A549 (cell line): ENCODE measurements at regions not wholly inside any gene's neighbourhood (a gene's known extent, or its start where the extent isn't known, plus 50 kb on each side); places are given as distances from the start of the nearest gene placed in this dataset.
"Not testable (repeated sequence)": the region's sequence is repeated elsewhere in the genome, so short reads cannot be mapped to it uniquely, and the experiment has no call there.

Experiments used
- ATAC-seq, 2 experiments: fragments of 200-7000 bp in 1 of 2; fragments of >200 bp in 1 of 2; cut with Nextera tagmentation in 1 of 2; cut with Tn5 transposase in 1 of 2; 3 replicates each; pipeline versions ENCODE4 v1.8.0 to v1.9.1; 2018 to 2020; ENCODE audit warnings: mild to moderate bottlenecking in 1 of 2, moderate library complexity in 1 of 2
- CTCF ChIA-PET: fragments of 300-600 bp; sonication (Branson Sonifier 250); formaldehyde crosslinking; extraction: SDS; loops from one replicate; lab custom pipeline; 2021; ENCODE audit warnings: antibody characterized with exemption, inconsistent platforms; lab: Yijun Ruan, JAX
- POLR2A ChIA-PET: fragments of 350-600 bp; formaldehyde crosslinking; extraction: SDS; loops from one replicate; lab custom pipeline; 2021; ENCODE audit warnings: antibody characterized with exemption, inconsistent platforms; lab: Yijun Ruan, JAX
- DNase-seq, 2 experiments: peaks; one replicate each; pipeline versions ENCODE4 v3.0.0 to v3.0.0-alpha.2; 2011 to 2016; ENCODE audit warnings: low read depth in 1 of 2, low spot score in 1 of 2
- FAIRE-seq: peaks from 2 replicates; lab custom pipeline; 2011; peaks lifted over from hg19 to GRCh38; lab: Jason Lieb, UNC
- H3K27ac ChIP-seq, 2 experiments: fragments of >200 bp; sonication (Bioruptor Twin); formaldehyde crosslinking; 3 replicates each; pipeline ENCODE4 v1.5.1; 2016 to 2017
- H3K4me1 ChIP-seq: fragments of >200 bp; sonication (Bioruptor Twin); formaldehyde crosslinking; 3 replicates; pipeline ENCODE4 v1.6.1; 2016
- H3K4me2 ChIP-seq: fragments of >200 bp; sonication (Bioruptor Twin); formaldehyde crosslinking; 3 replicates; pipeline ENCODE4 v1.6.1; 2016
- H3K4me3 ChIP-seq: fragments of >200 bp; sonication (Bioruptor Twin); formaldehyde crosslinking; 3 replicates; pipeline ENCODE4 v1.5.1; 2016
- H3K9me3 ChIP-seq: fragments of >200 bp; sonication (Bioruptor Twin); formaldehyde crosslinking; 3 replicates; pipeline ENCODE4 v1.6.1; 2016
- BCL3 ChIP-seq: fragments of >200 bp; sonication (Bioruptor Twin); formaldehyde crosslinking; IDR thresholded peaks from 3 replicates; pipeline ENCODE4 v1.6.1; 2016
- BHLHE40 ChIP-seq: IDR thresholded peaks from 2 replicates; pipeline ENCODE4 v1.6.1; 2012; ENCODE audit warnings: low read depth, low read length, inconsistent platforms
- CBX8 ChIP-seq: fragments of 200-600 bp; sonication (generic); IDR thresholded peaks from 2 replicates; pipeline ENCODE4 v1.6.1; 2016
- CHD2 ChIP-seq: fragments of 150-350 bp; IDR thresholded peaks from 2 replicates; pipeline ENCODE4 v1.6.1; 2014; ENCODE audit warnings: low read length; ENCODE audit not compliant: partially characterized antibody
- CHD4 ChIP-seq: fragments of 200-600 bp; sonication (generic); IDR thresholded peaks from 2 replicates; pipeline ENCODE4 v1.6.1; 2016; ENCODE audit warnings: antibody characterized with exemption, mild to moderate bottlenecking, borderline replicate concordance
- FOSB ChIP-seq: fragments of 250-450 bp; sonication (Bioruptor Pico); IDR thresholded peaks from 2 replicates; pipeline ENCODE4 v1.5.0; 2020; ENCODE audit warnings: mild to moderate bottlenecking, moderate library complexity
- FOSL2 ChIP-seq, 2 experiments: fragments of 450-650 bp in 1 of 2; fragments of >200 bp in 1 of 2; sonication (Bioruptor Twin) in 1 of 2; formaldehyde crosslinking; IDR thresholded peaks; 2 replicates each; pipeline versions ENCODE4 v1.5.0 to v1.6.1; 2016 to 2020; ENCODE audit warnings: mild to moderate bottlenecking in 1 of 2, moderate library complexity in 1 of 2
- FOXS1 ChIP-seq: fragments of 250-450 bp; sonication (Bioruptor Pico); IDR thresholded peaks from 2 replicates; pipeline ENCODE4 v1.5.0; 2020; ENCODE audit warnings: mild to moderate bottlenecking, moderate library complexity
- HDAC2 ChIP-seq: fragments of 200-600 bp; sonication (generic); IDR thresholded peaks from 2 replicates; pipeline ENCODE4 v1.6.1; 2016
- HEYL ChIP-seq: fragments of 250-450 bp; sonication (Bioruptor Pico); IDR thresholded peaks from 2 replicates; pipeline ENCODE4 v1.8.0; 2021; ENCODE audit warnings: mild to moderate bottlenecking, moderate library complexity
- HOXB13 ChIP-seq: fragments of 250-450 bp; sonication (Bioruptor Pico); IDR thresholded peaks from 2 replicates; pipeline ENCODE4 v1.5.0; 2020; ENCODE audit warnings: low read depth, mild to moderate bottlenecking, moderate library complexity
- JUN ChIP-seq, 2 experiments: fragments of >200 bp; sonication (Bioruptor Twin); formaldehyde crosslinking; IDR thresholded peaks; 2 replicates in 1 of 2; 3 replicates in 1 of 2; pipeline ENCODE4 v1.6.1; 2016 to 2017
- KDM5A ChIP-seq: fragments of 200-600 bp; sonication (generic); IDR thresholded peaks from 2 replicates; pipeline ENCODE4 v1.6.1; 2016; ENCODE audit warnings: antibody characterized with exemption, mild to moderate bottlenecking
- NR3C1 ChIP-seq: fragments of >200 bp; sonication (Bioruptor Twin); formaldehyde crosslinking; IDR thresholded peaks from 3 replicates; pipeline ENCODE4 v1.6.1; 2017
- POLR2AphosphoS2 ChIP-seq: conservative IDR thresholded peaks from 2 replicates; pipeline ENCODE4 v1.6.1; 2012; ENCODE audit warnings: low read length, improper control_type of control experiment, inconsistent platforms
- RAD21 ChIP-seq, 2 experiments: fragments of >200 bp in 1 of 2; sonication (Bioruptor Twin) in 1 of 2; formaldehyde crosslinking in 1 of 2; IDR thresholded peaks in 1 of 2; conservative IDR thresholded peaks in 1 of 2; 2 replicates in 1 of 2; 3 replicates in 1 of 2; pipeline ENCODE4 v1.6.1; 2012 to 2018; ENCODE audit warnings: inconsistent platforms in 1 of 2
- RFX5 ChIP-seq: fragments of 450-650 bp; IDR thresholded peaks from 2 replicates; pipeline ENCODE4 v1.7.1; 2014; ENCODE audit warnings: antibody characterized with exemption, mild to moderate bottlenecking, moderate library complexity
- RNF2 ChIP-seq: fragments of 200-600 bp; sonication (generic); IDR thresholded peaks from 2 replicates; pipeline ENCODE4 v1.6.1; 2016; ENCODE audit warnings: low read depth, mild to moderate bottlenecking, antibody characterized with exemption, moderate library complexity, borderline replicate concordance
- TFCP2L1 ChIP-seq: fragments of 250-450 bp; sonication (Bioruptor Pico); IDR thresholded peaks from 2 replicates; pipeline ENCODE4 v1.5.0; 2021; ENCODE audit warnings: mild to moderate bottlenecking
- TP53 ChIP-seq: fragments of 250-450 bp; sonication (Bioruptor Pico); IDR thresholded peaks from 2 replicates; pipeline ENCODE4 v1.5.0; 2021; ENCODE audit warnings: mild to moderate bottlenecking, moderate library complexity
- WGBS: methylation state at CpG from one replicate; pipeline ENCODE4 v1.1.6; 2017; ENCODE audit errors: missing lambda C conversion rate; 5-methylcytosine and 5-hydroxymethylcytosine counted together
- TF ChIP-seq, protein P1 (sequence below): fragments of >200 bp; sonication (Bioruptor Twin); formaldehyde crosslinking; IDR thresholded peaks from 2 replicates; pipeline ENCODE4 v1.6.1; 2016
- TF ChIP-seq, protein P2 (sequence below): IDR thresholded peaks from 2 replicates; pipeline ENCODE4 v1.6.1; 2012
- TF ChIP-seq, protein P3 (sequence below): fragments of 450-650 bp; IDR thresholded peaks from 2 replicates; pipeline ENCODE4 v1.6.1; 2014; ENCODE audit warnings: antibody characterized with exemption

GRCh38 chr11:130679247-130679646, 230.8 kb downstream of the ADAMTS15 start:
- ATAC-seq: no peak
- 54% methylated on average over 4 of the region's 4 CpGs for WGBS
- DNase-seq: peak in 1 of 2 experiments; percentile 1
- no peak for FAIRE-seq
- H3K4me2 ChIP-seq: no peak overlapping the region
- ChIA-PET CTCF (interaction anchor here (1.0 kb wide), 1 partner anchor 24 kb away, joined by 3 read pairs; no protein-coding TSS in a partner anchor), POLR2A (no interaction called here)
- H3K4me3 ChIP-seq: no peak overlapping the region
- peaks cover 20% of the 10 kb centered on the region for H3K9me3 ChIP-seq
- H3K4me1 ChIP-seq: no peaks in the 10 kb centered on the region
- H3K27ac ChIP-seq: no peak overlapping the region
- TF ChIP-seq TP53 (CRISPR knock-in tag) (no peak), CBX8 (no peak)
- TF ChIP-seq, all 56 proteins: peak for 0

DNA sequence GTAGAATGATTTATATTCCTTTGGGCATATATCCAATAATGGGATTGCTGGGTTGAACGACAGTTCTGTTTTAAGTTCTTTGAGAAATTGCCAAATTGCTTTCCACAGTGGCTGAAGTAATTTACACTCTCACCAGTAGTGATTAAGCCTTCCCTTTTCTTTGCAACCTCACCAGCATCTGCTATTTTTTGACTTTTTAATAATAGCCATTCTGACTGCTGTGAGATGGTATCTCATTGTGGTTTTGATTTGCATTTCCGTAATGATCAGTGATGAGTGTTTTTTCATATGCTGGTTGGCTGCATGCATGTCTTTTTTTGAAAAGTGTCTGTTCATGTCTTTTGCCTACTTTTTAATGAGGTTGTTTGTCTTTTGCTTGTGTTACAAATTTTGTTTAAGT, 233.8 kb downstream of the SNX19 start:
- H3K4me2 ChIP-seq, POLR2A ChIA-PET, CTCF ChIA-PET, DNase-seq, FAIRE-seq, H3K27ac ChIP-seq, H3K4me1 ChIP-seq, H3K4me3 ChIP-seq, ATAC-seq: not testable (repeated sequence)
- WGBS: 53% methylated on average over 2 of the region's 2 CpGs
- H3K9me3 ChIP-seq: peaks cover 20% of the 10 kb centered on the region

- Histone ChIP-seq H3K9me3 (no peaks in the 10 kb centered on the region), H3K27ac (no peak overlapping the region), H3K4me1 (no peaks in the 10 kb centered on the region), H3K4me3 (no peak overlapping the region), H3K4me2 (no peak overlapping the region)
- FAIRE-seq (no peak), ATAC-seq (no peak), DNase-seq (no peak)
- POLR2A ChIA-PET: no interaction called here
- no peak for TF ChIP-seq HEYL
- no peak for TF ChIP-seq TFCP2L1 (CRISPR knock-in tag)
- TF ChIP-seq, protein P1, sequence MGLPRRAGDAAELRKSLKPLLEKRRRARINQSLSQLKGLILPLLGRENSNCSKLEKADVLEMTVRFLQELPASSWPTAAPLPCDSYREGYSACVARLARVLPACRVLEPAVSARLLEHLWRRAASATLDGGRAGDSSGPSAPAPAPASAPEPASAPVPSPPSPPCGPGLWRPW: no peak
- no peak for TF ChIP-seq CHD2
- TF ChIP-seq BHLHE40: no peak
- no peak for TF ChIP-seq KDM5A
- TF ChIP-seq FOSB (CRISPR knock-in tag): no peak
- no peak for TF ChIP-seq CHD4
- TF ChIP-seq FOSL2 (IDR thresholded peaks at IDR 0.05): no peak
- no peak for TF ChIP-seq FOSL2 (CRISPR knock-in tag; IDR thresholded peaks at IDR 0.05)
- TF ChIP-seq, protein P2, sequence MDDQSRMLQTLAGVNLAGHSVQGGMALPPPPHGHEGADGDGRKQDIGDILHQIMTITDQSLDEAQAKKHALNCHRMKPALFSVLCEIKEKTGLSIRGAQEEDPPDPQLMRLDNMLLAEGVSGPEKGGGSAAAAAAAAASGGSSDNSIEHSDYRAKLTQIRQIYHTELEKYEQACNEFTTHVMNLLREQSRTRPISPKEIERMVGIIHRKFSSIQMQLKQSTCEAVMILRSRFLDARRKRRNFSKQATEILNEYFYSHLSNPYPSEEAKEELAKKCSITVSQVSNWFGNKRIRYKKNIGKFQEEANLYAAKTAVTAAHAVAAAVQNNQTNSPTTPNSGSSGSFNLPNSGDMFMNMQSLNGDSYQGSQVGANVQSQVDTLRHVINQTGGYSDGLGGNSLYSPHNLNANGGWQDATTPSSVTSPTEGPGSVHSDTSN: no peak
- TF ChIP-seq HOXB13 (CRISPR knock-in tag): no peak
- CTCF ChIA-PET: no interaction called here
- WGBS: 64% methylated on average over 4 of the region's 4 CpGs
These were observed 226.9 kb downstream of the SNX19 start for GRCh38 chr11:130689222-130689908.

DNA sequence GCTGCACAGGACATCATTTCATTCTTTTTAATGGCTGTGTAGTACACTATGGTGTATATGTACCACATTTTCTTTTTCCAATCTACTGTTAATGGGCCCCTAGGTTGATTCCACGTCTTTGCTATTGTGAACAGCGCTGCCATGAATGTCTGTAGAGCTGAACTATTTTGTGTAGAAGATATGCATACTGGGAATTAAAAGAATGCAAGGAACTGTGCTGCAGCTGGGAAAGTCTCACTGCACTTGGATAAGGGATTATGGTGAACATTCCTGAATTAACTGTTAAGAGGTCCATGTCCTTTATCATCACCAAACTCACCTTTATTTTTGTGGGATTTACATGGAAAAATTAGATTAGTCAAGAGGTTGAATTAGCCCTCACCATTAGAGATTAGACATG, 224.7 kb downstream of the SNX19 start:
- H3K4me1 ChIP-seq: no peaks in the 10 kb centered on the region
- FAIRE-seq (no peak), DNase-seq (no peak), ATAC-seq (no peak)
- 55% methylated on average over 2 of the region's 2 CpGs for WGBS
- no peak overlapping the region for H3K27ac ChIP-seq
- ChIA-PET POLR2A (no interaction called here), CTCF (no interaction called here)
- no peak overlapping the region for H3K4me2 ChIP-seq
- H3K9me3 ChIP-seq: no peaks in the 10 kb centered on the region
- H3K4me3 ChIP-seq: no peak overlapping the region
- TF ChIP-seq HDAC2 (no peak), RFX5 (no peak), RNF2 (no peak), FOXS1 (CRISPR knock-in tag) (no peak), FOSB (CRISPR knock-in tag) (no peak), JUN (IDR thresholded peaks at IDR 0.05) (no peak), BCL3 (no peak), RAD21 (conservative IDR thresholded peaks at IDR 0.05 in 1 of 2, IDR thresholded peaks at IDR 0.05 in 1 of 2) (no peak), NR3C1 (no peak), POLR2AphosphoS2 (no peak)
- TF ChIP-seq, protein P3, sequence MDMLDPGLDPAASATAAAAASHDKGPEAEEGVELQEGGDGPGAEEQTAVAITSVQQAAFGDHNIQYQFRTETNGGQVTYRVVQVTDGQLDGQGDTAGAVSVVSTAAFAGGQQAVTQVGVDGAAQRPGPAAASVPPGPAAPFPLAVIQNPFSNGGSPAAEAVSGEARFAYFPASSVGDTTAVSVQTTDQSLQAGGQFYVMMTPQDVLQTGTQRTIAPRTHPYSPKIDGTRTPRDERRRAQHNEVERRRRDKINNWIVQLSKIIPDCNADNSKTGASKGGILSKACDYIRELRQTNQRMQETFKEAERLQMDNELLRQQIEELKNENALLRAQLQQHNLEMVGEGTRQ: no peak
